Renal pelvis (tissue), 1 donor: ENCODE measurements at regions not wholly inside any gene's neighbourhood (a gene's known extent, or its start where the extent isn't known, plus 50 kb on each side); places are given as distances from the start of the nearest gene placed in this dataset.
A peak's percentile ranks its signal among the peaks of the same experiment; 100 is the strongest.

ENCODE experiments used
- DNase-seq: peaks from one replicate; pipeline ENCODE4 v3.0.0-alpha.2; 2013

GRCh38 chr10:128711806-128712205 lies 585.6 kb upstream of the MKI67 start:
- no peak for DNase-seq

GRCh38 chr10:128712661-128713400 lies 586.6 kb upstream of the MKI67 start:
- DNase-seq = no peak

- DNase-seq = no peak
Measured at GRCh38 chr10:128713471-128713870, 587.2 kb upstream of the MKI67 start.

GRCh38 chr10:128713874-128714570 lies 587.8 kb upstream of the MKI67 start:
- DNase-seq = no peak

GRCh38 chr10:128714644-128715415 lies 588.6 kb upstream of the MKI67 start:
- DNase-seq = peak; percentile 60

GRCh38 chr10:128716181-128716580 lies 590.0 kb upstream of the MKI67 start:
- no peak for DNase-seq

- DNase-seq = peak; percentile 72
Measured at GRCh38 chr10:128721963-128722445, 595.8 kb upstream of the MKI67 start.

GRCh38 chr10:128722947-128723346 lies 596.7 kb upstream of the MKI67 start:
- DNase-seq = no peak

GRCh38 chr10:128723631-128724205 lies 597.5 kb upstream of the MKI67 start:
- DNase-seq = no peak

GRCh38 chr10:128725531-128725930 lies 599.3 kb upstream of the MKI67 start:
- DNase-seq = no peak

- no peak for DNase-seq
Measured at GRCh38 chr10:128727114-128727513, 600.9 kb upstream of the MKI67 start.

GRCh38 chr10:128729910-128730420 lies 603.7 kb upstream of the MKI67 start:
- no peak for DNase-seq

GRCh38 chr10:128730922-128731321 lies 604.7 kb upstream of the MKI67 start:
- DNase-seq = no peak

- DNase-seq = no peak
Measured at GRCh38 chr10:128734161-128734560, 607.9 kb upstream of the MKI67 start.

- DNase-seq = no peak
Measured at GRCh38 chr10:128734734-128735133, 608.5 kb upstream of the MKI67 start.

GRCh38 chr10:128735996-128736395 lies 609.8 kb upstream of the MKI67 start:
- DNase-seq = no peak

GRCh38 chr10:128738386-128738915 lies 612.2 kb upstream of the MKI67 start:
- peak; percentile 50 for DNase-seq

GRCh38 chr10:128739930-128740329 lies 613.7 kb upstream of the MKI67 start:
- no peak for DNase-seq

GRCh38 chr10:128741180-128741579 lies 615.0 kb upstream of the MKI67 start:
- no peak for DNase-seq

GRCh38 chr10:128741680-128742079 lies 615.5 kb upstream of the MKI67 start:
- no peak for DNase-seq

GRCh38 chr10:128744092-128744491 lies 617.9 kb upstream of the MKI67 start:
- DNase-seq = no peak

GRCh38 chr10:128744811-128745305 lies 618.6 kb upstream of the MKI67 start:
- no peak for DNase-seq
